ENCODE measurements at regions not wholly inside any gene's neighbourhood (a gene's known extent, or its start where the extent isn't known, plus 50 kb on each side); places are given as distances from the start of the nearest gene placed in this dataset.

DNA sequence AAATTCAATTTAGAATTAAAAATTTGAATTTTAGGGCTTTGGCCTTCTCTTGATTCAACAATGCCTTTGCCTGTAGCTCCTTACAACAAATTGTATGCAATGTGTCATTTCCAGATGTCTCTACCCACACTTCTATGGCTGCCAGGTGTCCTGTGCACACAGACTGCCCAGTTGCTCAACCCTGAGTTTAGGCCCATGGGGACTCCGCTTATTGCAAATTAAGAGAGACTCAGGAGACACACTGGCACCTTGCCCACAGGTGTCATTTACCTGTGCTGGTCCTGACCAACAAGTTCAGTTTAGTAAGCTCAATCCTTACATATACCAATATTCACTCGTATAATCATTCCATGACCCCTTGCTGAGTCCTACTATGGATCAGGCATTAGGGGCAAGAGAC, 236.1 kb downstream of the OMA1 start:
- no peak for DNase-seq

- no peak for DNase-seq
Observed at GRCh38 chr1:58308206-58308605, 238.3 kb downstream of the OMA1 start.

DNA sequence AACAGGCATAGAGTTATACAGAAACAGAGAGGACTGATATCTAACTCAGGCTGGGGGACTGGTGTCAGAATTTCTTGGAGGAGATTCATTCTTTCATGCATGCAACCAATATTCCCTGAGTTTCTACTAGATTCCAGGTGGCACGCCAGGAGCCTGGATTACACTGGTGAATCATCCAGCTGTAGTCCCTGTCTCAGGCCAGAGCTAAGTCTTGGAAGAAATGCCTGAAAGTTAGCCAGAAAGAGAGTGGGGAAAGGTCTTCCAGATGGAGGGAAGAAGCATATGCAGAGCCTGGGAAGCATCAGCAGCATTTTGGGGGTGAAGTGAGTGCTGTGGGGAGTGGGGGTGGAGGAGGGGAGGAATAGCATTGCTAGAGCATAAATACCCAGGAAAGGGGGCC, 239.1 kb downstream of the OMA1 start:
- DNase-seq = no peak

DNA sequence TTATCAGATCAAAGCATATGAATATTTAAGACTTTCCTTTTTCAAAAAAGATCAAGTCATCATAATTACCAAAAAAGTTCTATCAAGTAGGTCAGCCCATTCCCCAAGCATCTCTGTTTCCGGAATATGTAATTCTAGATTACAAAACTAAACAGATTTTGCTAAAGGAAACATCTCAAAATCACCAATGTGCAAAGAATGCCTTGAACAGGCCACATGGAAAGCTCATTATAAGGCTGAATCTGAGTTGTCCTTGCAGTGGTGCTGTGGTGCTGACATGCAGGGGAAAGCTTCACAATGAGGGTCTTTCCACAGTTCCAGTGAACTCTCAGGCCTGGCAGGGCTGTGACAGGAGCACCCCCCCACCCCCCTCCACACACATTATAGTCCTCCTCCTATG, 240.9 kb downstream of the OMA1 start:
- no peak for DNase-seq

GRCh38 chr1:58304346-58304975, 242.1 kb downstream of the OMA1 start:
- DNase-seq = no peak

GRCh38 chr1:58303841-58304240, 242.7 kb downstream of the OMA1 start:
- DNase-seq = no peak

GRCh38 chr1:58293388-58293787, 253.1 kb downstream of the OMA1 start:
- DNase-seq = no peak

DNA sequence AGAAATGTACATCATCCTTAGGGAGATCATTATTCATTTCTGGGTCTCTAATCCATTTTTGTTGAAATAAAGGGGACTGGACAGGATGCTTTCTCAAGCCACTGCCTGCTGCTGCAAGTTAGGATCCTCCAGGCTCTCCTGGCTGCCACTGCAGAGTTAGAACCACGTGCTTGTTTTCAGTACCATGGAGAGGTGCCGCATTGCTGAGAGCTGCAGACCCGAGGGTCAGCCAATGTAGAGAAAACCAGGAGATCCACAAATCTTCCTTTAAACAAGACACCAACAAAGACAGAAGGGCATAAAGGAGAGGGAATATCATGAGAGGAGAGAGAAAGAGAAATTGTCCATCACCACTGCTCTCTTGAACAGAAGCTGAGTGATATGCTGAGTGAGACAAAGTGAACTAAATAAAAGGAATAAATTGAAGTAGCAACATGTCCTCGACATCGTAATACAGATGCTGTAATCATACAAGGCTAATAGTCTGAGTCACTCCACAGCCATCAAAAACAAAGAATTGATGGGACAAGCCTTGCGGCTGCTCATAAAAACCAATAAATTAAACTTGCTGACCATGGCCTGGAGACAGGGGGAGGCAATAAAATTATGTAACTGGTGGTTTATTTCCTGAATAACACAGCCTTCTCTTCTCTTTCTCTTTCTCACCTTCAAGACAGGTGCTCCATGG, 255.7 kb downstream of the OMA1 start:
- peak; percentile 73 for DNase-seq

DNA sequence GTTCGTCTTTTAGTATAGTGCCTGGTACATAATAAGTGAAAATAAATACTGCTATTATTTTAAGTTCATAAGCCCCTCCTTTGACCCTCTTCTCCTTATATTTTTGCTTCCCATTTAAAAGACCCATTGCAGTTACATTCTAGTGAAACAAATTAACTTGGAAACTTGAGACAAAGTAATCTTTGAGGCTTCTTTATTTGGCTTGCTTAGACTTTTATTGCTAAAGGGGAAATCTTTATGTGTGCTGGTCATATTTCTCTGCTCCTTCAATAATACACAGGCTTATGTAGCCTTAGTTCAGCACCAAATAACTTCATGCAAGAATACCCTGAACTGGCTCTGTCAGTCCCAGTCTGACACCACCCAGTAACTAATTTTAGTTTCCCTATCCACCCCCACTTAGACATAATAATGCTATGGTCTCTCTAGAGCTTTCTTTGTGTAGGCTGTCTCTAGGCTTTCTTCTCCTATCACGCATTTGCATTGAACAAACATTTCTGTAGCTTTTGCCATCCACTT, 257.8 kb downstream of the OMA1 start:
- DNase-seq = no peak

- DNase-seq = no peak
Observed at GRCh38 chr1:58287894-58288623, 258.5 kb downstream of the OMA1 start.

DNA sequence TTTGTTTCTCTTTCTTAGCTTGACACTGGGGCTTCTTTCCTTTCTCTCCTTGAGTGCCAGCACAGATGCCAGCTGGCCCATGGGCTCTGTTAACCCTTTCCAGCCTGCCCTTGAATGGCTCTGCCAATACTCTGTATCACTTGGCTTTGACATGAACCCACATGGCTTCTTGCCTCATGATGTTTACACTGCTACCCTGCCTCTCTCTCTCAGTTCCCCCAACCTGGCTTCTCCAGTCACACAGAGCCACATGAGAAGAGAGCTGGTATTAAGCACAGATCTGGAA, 262.4 kb downstream of the OMA1 start:
- DNase-seq = no peak

GRCh38 chr1:58283388-58284224, 262.9 kb downstream of the OMA1 start:
- no peak for DNase-seq

DNA sequence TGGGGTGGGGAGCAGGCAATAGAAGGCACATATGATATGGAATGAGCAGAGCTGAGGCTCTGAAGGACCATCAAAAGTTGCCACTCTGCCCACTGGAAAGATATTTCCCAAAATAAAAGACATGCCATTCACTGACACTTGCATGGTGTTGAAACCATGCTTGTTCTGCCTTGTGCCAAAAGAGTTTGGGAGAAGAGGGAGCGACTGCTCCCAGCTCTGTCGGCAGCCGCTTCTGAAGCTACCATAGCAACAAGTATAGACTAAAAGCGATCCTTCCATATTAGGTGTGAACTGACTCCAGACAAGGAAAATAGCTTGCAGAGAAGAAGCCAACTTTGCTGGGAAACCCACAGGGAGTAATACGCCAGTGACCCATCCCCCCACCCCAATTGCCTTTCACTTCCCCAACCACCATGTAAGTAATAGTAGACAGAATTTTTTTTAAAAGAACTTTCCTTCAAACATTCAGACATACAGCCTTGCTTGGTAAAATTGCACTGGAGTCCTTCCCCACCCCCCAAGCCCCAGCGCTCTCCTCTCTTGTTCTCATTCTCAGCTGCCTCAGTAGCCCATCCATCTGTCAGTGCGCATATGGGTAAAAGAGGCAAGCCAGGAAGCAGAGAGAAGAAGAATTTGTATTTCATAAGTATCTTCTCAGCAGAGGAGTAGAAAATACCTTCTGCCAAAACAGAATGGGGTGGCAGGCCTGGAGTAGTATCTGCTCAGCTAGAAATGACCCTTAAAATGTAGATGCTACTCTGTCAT, 263.7 kb downstream of the OMA1 start:
- DNase-seq = no peak

GRCh38 chr1:58266242-58266641, 280.3 kb downstream of the OMA1 start:
- DNase-seq = no peak

DNA sequence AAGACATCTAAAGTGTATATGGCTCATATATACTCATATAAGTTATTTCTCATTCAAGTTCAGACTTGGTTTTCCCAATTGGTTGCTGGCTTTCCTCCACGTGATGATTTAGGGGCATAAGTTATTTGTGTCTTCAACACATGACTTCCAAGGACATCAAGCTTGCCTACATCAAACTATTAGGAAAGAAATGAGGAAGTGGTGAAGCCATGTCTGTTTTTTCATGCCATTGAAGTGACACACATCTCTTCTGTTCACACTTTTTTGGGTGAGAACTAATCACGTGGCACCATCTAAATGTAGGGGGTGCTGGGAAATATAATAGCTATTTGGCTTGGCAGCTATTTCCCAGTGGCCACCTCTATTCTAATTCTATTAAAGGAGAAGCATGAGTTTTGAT, 282.1 kb downstream of the OMA1 start:
- DNase-seq = no peak

DNA sequence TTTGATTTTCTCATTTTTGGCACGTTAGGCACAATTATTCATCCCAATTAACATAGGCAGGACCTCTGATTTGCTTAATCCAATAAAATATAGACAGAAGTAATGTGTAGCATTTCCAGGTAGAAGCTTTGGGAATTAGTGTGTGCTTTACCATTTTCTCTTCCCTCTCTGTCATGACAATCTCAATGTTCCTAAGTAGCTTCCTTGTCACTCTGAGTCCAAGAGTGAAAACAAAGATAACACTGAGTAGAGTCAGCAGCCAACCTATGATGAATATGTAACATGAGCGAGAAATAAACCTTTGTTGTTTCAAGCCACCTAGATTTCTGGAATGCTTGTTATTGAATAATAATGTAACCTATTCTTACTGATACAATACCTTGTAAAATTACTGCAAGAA, 283.8 kb downstream of the OMA1 start:
- no peak for DNase-seq

GRCh38 chr1:58258082-58258481, 288.4 kb downstream of the OMA1 start:
- no peak for DNase-seq

- DNase-seq = no peak
Observed at GRCh38 chr1:58257003-58257402, 289.5 kb downstream of the OMA1 start.

- DNase-seq = no peak
Observed at GRCh38 chr1:58256546-58256945, 290.0 kb downstream of the OMA1 start.

DNA sequence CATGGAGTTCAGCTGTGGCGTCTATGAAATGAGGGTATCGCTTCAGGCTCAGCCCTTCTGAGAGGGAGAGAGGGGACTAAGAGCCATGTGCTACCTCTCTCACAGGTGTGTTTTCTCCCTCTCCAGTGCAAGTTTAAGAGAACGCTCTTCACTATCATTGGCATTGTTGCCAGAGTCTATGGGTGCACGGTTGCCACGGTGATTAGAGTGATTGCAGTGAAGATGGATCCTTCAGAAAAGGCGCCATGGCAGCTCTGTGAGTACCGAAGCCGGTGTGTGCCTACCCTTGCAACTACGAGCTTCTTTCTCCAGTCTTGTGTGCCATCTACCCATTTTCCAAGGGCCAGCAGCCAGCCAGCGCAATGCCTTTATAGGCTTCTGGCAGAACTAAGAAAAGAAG, 290.5 kb downstream of the OMA1 start:
- DNase-seq = no peak

GRCh38 chr1:58255192-58255591, 291.3 kb downstream of the OMA1 start:
- no peak for DNase-seq
